GM12874 (cell line): ENCODE measurements at regions not wholly inside any gene's neighbourhood (a gene's known extent, or its start where the extent isn't known, plus 50 kb on each side); places are given as distances from the start of the nearest gene placed in this dataset.

ENCODE experiments used
- TF ChIP-seq, protein P1 (sequence below): IDR thresholded peaks from 2 replicates; pipeline ENCODE4 v1.5.1; 2011; ENCODE audit warnings: low read depth, mild to moderate bottlenecking, control low read depth, low read length, moderate library complexity; ENCODE audit not compliant: insufficient read depth

DNA sequence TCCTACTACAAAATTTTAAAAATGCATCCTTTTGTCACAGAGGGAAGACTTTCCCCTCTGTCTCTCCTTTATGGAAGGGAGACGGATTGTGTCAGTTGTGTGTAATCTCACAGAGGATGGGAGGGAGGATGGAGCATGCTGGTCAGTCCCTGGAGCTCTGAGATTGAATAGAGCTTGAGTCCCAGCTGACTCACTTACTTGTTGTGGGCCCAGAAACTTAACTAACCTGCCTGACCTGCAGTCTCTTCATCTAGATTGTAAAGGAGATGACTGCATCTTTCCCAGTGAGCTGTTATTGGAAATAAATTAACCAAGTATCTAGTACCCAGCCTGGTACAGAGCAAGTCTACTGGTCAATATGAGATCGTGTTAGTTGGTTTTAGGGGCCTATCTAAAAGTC, 77.9 kb upstream of the ADO start:
- TF ChIP-seq, protein P1, sequence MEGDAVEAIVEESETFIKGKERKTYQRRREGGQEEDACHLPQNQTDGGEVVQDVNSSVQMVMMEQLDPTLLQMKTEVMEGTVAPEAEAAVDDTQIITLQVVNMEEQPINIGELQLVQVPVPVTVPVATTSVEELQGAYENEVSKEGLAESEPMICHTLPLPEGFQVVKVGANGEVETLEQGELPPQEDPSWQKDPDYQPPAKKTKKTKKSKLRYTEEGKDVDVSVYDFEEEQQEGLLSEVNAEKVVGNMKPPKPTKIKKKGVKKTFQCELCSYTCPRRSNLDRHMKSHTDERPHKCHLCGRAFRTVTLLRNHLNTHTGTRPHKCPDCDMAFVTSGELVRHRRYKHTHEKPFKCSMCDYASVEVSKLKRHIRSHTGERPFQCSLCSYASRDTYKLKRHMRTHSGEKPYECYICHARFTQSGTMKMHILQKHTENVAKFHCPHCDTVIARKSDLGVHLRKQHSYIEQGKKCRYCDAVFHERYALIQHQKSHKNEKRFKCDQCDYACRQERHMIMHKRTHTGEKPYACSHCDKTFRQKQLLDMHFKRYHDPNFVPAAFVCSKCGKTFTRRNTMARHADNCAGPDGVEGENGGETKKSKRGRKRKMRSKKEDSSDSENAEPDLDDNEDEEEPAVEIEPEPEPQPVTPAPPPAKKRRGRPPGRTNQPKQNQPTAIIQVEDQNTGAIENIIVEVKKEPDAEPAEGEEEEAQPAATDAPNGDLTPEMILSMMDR, result no peak

DNA sequence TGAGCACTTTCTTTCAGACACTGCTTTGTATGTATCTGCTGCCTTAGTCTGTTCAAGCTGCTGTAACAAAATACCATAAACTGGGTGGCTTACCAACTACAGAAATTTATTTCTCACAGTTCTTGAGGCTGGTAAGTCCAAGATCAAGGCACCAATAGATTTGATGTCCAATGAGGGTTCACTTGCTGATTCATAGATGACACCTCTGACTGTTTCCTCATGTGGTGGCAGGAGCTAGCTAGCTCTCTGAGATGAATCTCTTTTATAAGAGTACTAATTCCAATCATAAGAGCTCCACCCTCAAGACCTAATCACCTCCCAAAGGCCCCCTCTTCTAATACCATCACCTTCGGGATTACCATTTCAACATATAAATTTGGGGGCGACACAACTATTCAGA, 76.6 kb upstream of the ADO start:
- TF ChIP-seq, protein P1, result no peak

DNA sequence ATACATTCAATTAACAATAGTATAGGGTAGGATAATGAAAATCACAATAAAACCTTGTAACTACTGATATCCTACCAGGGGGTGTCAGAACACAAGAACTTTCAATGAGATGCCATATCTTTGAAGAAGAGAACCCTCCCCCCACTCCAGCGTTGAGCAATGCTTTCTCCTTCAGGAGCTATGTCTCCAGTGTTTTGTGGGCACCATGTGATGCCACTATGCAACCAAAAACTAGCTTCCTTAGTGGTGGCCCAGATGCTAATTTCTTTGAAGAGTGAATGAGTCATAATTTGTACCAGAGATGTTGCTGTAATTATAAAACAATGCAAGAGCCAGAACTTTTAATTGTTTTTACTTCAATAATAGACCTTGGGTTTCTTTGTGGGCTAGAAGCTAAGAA, 76.0 kb upstream of the ADO start:
- TF ChIP-seq, protein P1, result no peak

DNA sequence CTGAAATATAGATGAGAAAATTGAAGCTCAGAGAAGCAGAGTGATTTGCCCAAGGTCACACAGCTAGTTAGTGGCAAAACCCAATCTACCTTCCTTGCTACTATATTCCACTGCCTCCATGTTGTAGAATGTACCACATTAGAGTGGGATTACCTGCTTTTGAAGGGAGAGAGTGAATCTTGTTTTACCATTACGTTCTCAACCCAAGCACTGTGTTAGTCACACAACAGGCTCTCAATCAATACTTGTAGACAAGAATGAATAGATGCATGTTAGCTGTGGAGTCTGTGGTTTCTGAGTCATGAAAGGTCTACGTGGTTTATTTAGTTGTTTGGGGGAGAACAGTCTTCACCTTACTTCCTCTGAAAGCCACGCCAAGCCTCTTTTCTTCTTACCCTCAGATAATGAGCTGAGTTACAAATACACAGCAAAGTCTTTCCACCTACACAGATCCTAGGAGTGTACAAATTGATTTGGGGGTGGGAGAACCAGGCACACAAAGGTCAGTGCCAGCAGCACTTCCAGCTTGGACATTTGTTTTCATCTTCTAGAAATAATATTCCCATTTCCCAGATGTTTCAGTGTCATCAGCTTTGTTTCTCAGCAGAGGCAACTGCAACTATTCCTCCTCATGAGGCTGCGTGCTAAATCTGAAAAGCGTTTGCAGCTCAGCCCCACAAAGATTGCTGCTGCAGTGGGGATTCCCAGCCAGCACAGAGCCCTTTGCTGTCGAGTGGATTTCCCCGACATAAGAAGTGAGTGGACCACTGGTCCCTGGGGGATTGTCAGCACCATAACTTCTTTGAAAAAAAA, 71.5 kb upstream of the ADO start:
- TF ChIP-seq, protein P1, result no peak

DNA sequence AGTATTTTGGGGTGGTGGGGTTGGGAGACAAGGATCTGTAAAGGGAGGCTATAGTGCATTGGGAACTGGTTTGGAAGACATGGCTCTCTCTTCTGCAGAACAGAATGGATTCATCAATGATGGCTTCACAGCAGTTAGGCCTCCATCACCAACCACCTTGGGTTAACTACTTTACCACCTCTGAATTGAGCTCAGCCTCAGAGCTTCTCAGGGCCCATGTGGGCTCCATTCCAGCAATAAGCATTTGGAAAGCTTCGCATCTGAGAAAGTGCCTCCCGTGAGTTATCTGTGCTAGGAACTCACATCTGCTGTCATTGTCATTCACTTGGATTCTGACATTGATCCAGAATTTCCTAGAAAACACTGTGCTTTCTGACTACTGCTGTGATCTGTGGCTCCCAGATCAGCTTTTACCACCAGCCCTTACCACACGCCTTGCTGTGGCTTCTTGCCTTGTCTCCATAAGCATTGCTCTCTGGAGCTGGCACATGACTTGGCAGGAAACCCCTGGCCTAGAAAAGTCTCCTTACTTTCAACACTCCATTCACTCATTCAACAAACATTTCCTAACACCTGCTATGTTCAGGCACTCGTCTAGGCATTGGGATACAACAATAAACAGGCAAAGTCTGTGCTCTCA, 70.7 kb upstream of the ADO start:
- TF ChIP-seq, protein P1, result no peak

DNA sequence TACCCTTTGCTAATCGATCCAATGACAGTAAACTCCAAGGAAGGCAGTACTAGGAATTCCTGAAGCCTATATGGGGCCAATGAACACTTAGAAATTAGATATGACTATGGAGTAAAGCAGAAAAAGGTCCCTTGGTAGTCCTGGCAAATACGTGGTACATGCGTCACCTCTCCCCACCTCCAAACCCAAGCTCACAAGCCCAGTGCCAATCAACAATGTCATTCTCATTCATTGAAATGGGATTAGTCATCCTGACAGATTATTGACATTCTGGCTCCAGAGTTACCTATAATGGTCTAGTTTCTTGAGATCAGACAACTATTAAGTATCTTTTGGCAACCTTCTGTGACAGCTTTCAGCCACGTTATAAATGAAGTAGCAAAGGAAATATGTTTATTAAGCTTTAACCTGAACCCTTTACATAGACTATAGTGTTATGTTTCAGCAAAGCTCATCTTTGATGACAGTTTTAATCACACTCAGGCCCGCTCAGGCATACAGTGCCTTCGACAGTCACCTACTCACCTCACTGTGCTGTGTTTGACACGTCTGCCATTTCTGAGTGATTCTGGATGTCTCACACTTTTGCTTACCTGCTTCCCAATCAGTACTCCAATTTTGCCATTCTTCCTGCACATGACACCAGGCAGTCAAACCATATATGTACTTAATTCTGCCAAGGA, 69.6 kb upstream of the ADO start:
- TF ChIP-seq, protein P1, result no peak

DNA sequence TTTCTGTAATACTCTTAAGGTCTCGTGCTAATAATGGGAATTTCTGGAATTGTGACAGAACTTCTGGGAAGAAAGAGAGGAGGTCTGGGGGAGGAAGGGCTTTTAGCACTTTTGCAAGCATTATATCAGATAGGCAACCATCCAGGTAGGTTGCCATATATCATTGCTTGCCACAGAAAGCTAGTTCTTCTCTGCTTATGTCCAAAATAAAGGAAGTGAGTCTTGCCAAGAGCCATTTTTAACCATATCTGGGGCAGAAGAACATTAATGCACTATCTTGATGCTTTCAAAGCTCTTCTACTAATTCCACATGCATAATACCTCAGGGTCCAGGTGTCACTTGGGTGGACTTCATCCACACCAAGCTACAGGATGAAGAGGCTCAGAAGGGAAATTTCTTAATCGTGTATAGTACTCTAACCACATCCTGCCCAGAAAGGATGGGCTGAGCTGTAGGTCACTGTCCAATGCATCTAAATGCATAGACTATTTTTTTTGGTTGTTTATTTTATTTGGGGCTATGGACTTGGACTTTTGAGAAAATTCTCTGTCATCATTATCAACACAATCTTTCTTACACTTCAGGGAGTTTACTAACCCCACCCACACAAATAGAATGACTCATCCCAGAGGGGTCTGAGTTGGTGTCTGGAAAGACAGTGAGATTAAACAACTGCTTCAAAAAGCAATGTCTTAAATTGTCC, 68.9 kb upstream of the ADO start:
- TF ChIP-seq, protein P1, result no peak
